H1 (cell line): ENCODE measurements at regions not wholly inside any gene's neighbourhood (a gene's known extent, or its start where the extent isn't known, plus 50 kb on each side); places are given as distances from the start of the nearest gene placed in this dataset.

Source experiments
- CTCF ChIA-PET: fragments of 300-600 bp; sonication (Branson Sonifier 250); formaldehyde crosslinking; loops from one replicate; lab custom pipeline; 2021; ENCODE audit not compliant: partially characterized antibody; lab: Charles Lee
- POLR2A ChIA-PET: fragments of 300-600 bp; sonication (Branson Sonifier 250); formaldehyde crosslinking; loops from one replicate; lab custom pipeline; 2021; ENCODE audit warnings: inconsistent platforms; ENCODE audit not compliant: partially characterized antibody; lab: Charles Lee
- DNase-seq, 2 experiments: peaks; one replicate each; pipeline versions ENCODE4 v3.0.0 to v3.0.0-alpha.2; 2010 to 2022; ENCODE audit warnings: low spot score in 2 of 2, low read depth in 1 of 2, mixed read lengths in 1 of 2
- FAIRE-seq: peaks from 2 replicates; lab custom pipeline; 2011; peaks lifted over from hg19 to GRCh38; lab: Jason Lieb, UNC
- H2AFZ ChIP-seq: 2 replicates; pipeline ENCODE4 v1.8.1; 2012; ENCODE audit warnings: low read length, inconsistent platforms
- H2AK5ac ChIP-seq: 2 replicates; pipeline ENCODE4 v1.6.1; 2013; ENCODE audit warnings: low read depth, low read length
- H2BK120ac ChIP-seq: replicated peaks from 2 replicates; pipeline ENCODE3; 2013; ENCODE audit warnings: low read depth, low read length, inconsistent platforms
- H2BK12ac ChIP-seq: 2 replicates; pipeline ENCODE4 v1.6.1; 2013; ENCODE audit warnings: low read depth, low read length
- H2BK15ac ChIP-seq: 2 replicates; pipeline ENCODE4 v1.6.1; 2013; ENCODE audit warnings: low read length
- H2BK20ac ChIP-seq: 2 replicates; pipeline ENCODE4 v1.6.1; 2013; ENCODE audit warnings: low read length
- H2BK5ac ChIP-seq: 2 replicates; pipeline ENCODE4 v1.6.1; 2013; ENCODE audit warnings: low read depth, low read length
- H3K14ac ChIP-seq: 2 replicates; pipeline ENCODE4 v1.6.1; 2013; ENCODE audit warnings: inconsistent platforms; ENCODE audit not compliant: insufficient read length
- H3K18ac ChIP-seq: 2 replicates; pipeline ENCODE4 v1.6.1; 2013; ENCODE audit warnings: low read length; ENCODE audit errors: extremely low read depth
- H3K23ac ChIP-seq: 2 replicates; pipeline ENCODE4 v1.6.1; 2013; ENCODE audit warnings: inconsistent platforms; ENCODE audit not compliant: insufficient read length
- H3K23me2 ChIP-seq: 2 replicates; pipeline ENCODE4 v1.6.1; 2013; ENCODE audit warnings: low read depth, low read length
- H3K27ac ChIP-seq: 2 replicates; pipeline ENCODE4 v1.6.1; 2011; ENCODE audit warnings: low read depth, low read length, inconsistent platforms
- H3K27me3 ChIP-seq, 4 experiments: replicated peaks in 1 of 4; 1 replicate in 1 of 4; 2 replicates in 3 of 4; pipeline versions ENCODE4 v1.6.1 to v1.8.1; 2011 to 2013; ENCODE audit warnings: low read length in 3 of 4, mild to moderate bottlenecking in 3 of 4, inconsistent platforms in 2 of 4, mixed read lengths in 2 of 4, moderate library complexity in 1 of 4; ENCODE audit not compliant: control insufficient read depth in 3 of 4, insufficient read depth in 3 of 4; ENCODE audit errors: extremely low read depth in 1 of 4
- H3K36me3 ChIP-seq, 4 experiments: 2 replicates each; pipeline versions ENCODE4 v1.6.1 to v1.8.1; 2011 to 2013; ENCODE audit warnings: mild to moderate bottlenecking in 4 of 4, low read length in 3 of 4, moderate library complexity in 2 of 4, control low read depth in 1 of 4, inconsistent platforms in 1 of 4; ENCODE audit not compliant: insufficient read depth in 4 of 4, control insufficient read depth in 2 of 4
- H3K4ac ChIP-seq: replicated peaks from 2 replicates; pipeline ENCODE3; 2013; ENCODE audit warnings: low read length, low read depth, mixed read lengths, inconsistent platforms; ENCODE audit not compliant: insufficient read length
- H3K4me1 ChIP-seq, 4 experiments: replicated peaks in 1 of 4; 1 replicate in 1 of 4; 2 replicates in 3 of 4; pipeline versions ENCODE4 v1.6.1 to v1.8.1; 2011 to 2013; ENCODE audit warnings: low read length in 3 of 4, inconsistent platforms in 2 of 4, mixed read lengths in 1 of 4; ENCODE audit not compliant: insufficient read depth in 4 of 4, control insufficient read depth in 3 of 4
- H3K4me2 ChIP-seq, 2 experiments: 2 replicates each; pipeline versions ENCODE4 v1.6.1 to v1.8.1; 2011 to 2013; ENCODE audit warnings: low read depth in 2 of 2, low read length in 2 of 2, control low read depth in 1 of 2, inconsistent platforms in 1 of 2, mild to moderate bottlenecking in 1 of 2; ENCODE audit not compliant: insufficient read depth in 1 of 2
- H3K4me3 ChIP-seq, 4 experiments: fragments of 200-600, 300-600 bp in 1 of 4; sonication (generic), shearing (Covaris generic), sonication (Bioruptor Twin) in 1 of 4; 2 replicates each; pipeline versions ENCODE4 v1.5.1 to v1.8.1; 2011 to 2016; ENCODE audit warnings: low read length in 4 of 4, low read depth in 3 of 4, control low read depth in 2 of 4, inconsistent platforms in 2 of 4, mild to moderate bottlenecking in 2 of 4, mixed read lengths in 1 of 4, moderate library complexity in 1 of 4; ENCODE audit not compliant: insufficient read depth in 2 of 4; ENCODE audit errors: extremely low read depth in 1 of 4
- H3K56ac ChIP-seq: replicated peaks from 2 replicates; pipeline ENCODE3; 2013; ENCODE audit warnings: low read depth, mild to moderate bottlenecking, mixed read lengths, low read length, inconsistent platforms; ENCODE audit not compliant: insufficient read length
- H3K79me1 ChIP-seq: 2 replicates; pipeline ENCODE4 v1.6.1; 2013; ENCODE audit warnings: low read depth, low read length, control low read depth
- H3K79me2 ChIP-seq, 2 experiments: 2 replicates each; pipeline versions ENCODE4 v1.6.1 to v1.8.1; 2012 to 2013; ENCODE audit warnings: low read length in 2 of 2, mild to moderate bottlenecking in 2 of 2, inconsistent platforms in 1 of 2; ENCODE audit not compliant: insufficient read depth in 2 of 2, control insufficient read depth in 1 of 2
- H3K9ac ChIP-seq, 4 experiments: replicated peaks in 1 of 4; 1 replicate in 1 of 4; 2 replicates in 3 of 4; pipeline versions ENCODE4 v1.6.1 to v1.8.1; 2011 to 2013; ENCODE audit warnings: low read depth in 3 of 4, low read length in 3 of 4, control low read depth in 2 of 4, mild to moderate bottlenecking in 2 of 4, moderate library complexity in 2 of 4, inconsistent platforms in 1 of 4; ENCODE audit errors: extremely low read depth in 1 of 4
- H3K9me3 ChIP-seq, 2 experiments: 2 replicates each; pipeline versions ENCODE4 v1.6.1 to v1.8.1; 2012 to 2013; ENCODE audit warnings: mild to moderate bottlenecking in 2 of 2, moderate library complexity in 2 of 2, control low read depth in 1 of 2, inconsistent platforms in 1 of 2, low read depth in 1 of 2, low read length in 1 of 2, mixed read lengths in 1 of 2; ENCODE audit not compliant: insufficient read depth in 2 of 2
- H4K20me1 ChIP-seq, 2 experiments: replicated peaks in 1 of 2; 2 replicates each; pipeline versions ENCODE3 to v1.8.1; 2011 to 2013; ENCODE audit warnings: inconsistent platforms in 2 of 2, low read length in 2 of 2, mild to moderate bottlenecking in 1 of 2; ENCODE audit not compliant: insufficient read depth in 2 of 2, control insufficient read depth in 1 of 2
- H4K5ac ChIP-seq: 2 replicates; pipeline ENCODE4 v1.6.1; 2013; ENCODE audit warnings: low read length, low read depth, mixed read lengths, inconsistent platforms; ENCODE audit not compliant: insufficient read length
- H4K8ac ChIP-seq: 2 replicates; pipeline ENCODE4 v1.8.0; 2013; ENCODE audit warnings: mild to moderate bottlenecking, moderate library complexity, low read length, inconsistent platforms; ENCODE audit not compliant: insufficient read depth; ENCODE audit errors: extremely low read depth
- H4K91ac ChIP-seq: replicated peaks from 2 replicates; pipeline ENCODE3; 2013; ENCODE audit warnings: low read length, mixed read lengths, inconsistent platforms; ENCODE audit not compliant: insufficient read length
- PHF8 ChIP-seq: fragments of 200-600 bp; sonication (generic); conservative IDR thresholded peaks from 2 replicates; pipeline ENCODE4 v1.7.1; 2012; ENCODE audit warnings: low read depth, mild to moderate bottlenecking, inconsistent platforms, low read length, moderate library complexity
- POLR2AphosphoS5 ChIP-seq: IDR thresholded peaks from 2 replicates; pipeline ENCODE4 v1.6.1; 2011; ENCODE audit warnings: low read depth, low read length
- WGBS, 2 experiments: shearing (Covaris generic) in 1 of 2; methylation state at CpG; one replicate each; pipeline versions ENCODE4 v1.1.6 to v1.1.7; 2013 to 2015; ENCODE audit warnings: low lambda C conversion rate in 2 of 2, mixed read lengths in 2 of 2, inconsistent platforms in 1 of 2, low coverage in 1 of 2, missing lambda C conversion rate in 1 of 2; ENCODE audit not compliant: insufficient replicate concordance in 2 of 2, insufficient coverage in 1 of 2, insufficient read length in 1 of 2; ENCODE audit errors: extremely low coverage in 1 of 2, missing lambda C conversion rate in 1 of 2; 5-methylcytosine and 5-hydroxymethylcytosine counted together
- TF ChIP-seq, protein P1 (sequence below): IDR thresholded peaks from 2 replicates; pipeline ENCODE4 v1.6.1; 2012; ENCODE audit warnings: low read length, inconsistent platforms

DNA sequence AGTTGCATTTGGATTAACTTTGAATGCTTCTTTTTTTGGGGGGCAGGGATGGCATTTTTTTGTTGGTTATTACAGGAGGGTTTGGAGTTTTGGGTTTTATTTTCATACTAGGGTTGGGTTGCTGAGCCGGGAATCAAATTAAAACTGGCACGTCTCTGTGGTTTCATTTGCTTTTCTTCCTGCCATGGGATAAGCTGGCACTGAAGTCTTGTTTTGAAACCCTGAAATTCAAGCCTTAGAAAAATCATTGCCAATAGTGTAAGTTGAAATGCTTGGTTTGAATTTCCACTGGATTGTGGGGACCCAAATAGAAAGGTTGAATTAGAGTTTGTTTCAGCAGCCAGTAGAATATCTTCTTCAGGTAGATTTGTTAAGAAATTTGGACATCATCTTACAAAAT is 193.1 kb upstream of the DCBLD2 start:
- no peak for DNase-seq
- H3K27me3 ChIP-seq, result no peaks in the 10 kb centered on the region
- no peak overlapping the region for H3K9ac ChIP-seq
- H2AFZ ChIP-seq, result no peak overlapping the region
- H2AK5ac ChIP-seq, result no peak overlapping the region
- POLR2A ChIA-PET, result no interaction called here
- FAIRE-seq, result no peak
- H3K9me3 ChIP-seq, result no peaks in the 10 kb centered on the region
- no peaks in the 10 kb centered on the region for H3K79me2 ChIP-seq
- no peak overlapping the region for H2BK15ac ChIP-seq
- H2BK120ac ChIP-seq, result no peak overlapping the region
- H3K79me1 ChIP-seq, result no peaks in the 10 kb centered on the region
- H3K4me2 ChIP-seq, result no peak overlapping the region
- H2BK12ac ChIP-seq, result no peak overlapping the region
- H4K91ac ChIP-seq, result no peak overlapping the region
- H3K27ac ChIP-seq, result no peak overlapping the region
- no peak overlapping the region for H3K18ac ChIP-seq
- TF ChIP-seq, protein P1, sequence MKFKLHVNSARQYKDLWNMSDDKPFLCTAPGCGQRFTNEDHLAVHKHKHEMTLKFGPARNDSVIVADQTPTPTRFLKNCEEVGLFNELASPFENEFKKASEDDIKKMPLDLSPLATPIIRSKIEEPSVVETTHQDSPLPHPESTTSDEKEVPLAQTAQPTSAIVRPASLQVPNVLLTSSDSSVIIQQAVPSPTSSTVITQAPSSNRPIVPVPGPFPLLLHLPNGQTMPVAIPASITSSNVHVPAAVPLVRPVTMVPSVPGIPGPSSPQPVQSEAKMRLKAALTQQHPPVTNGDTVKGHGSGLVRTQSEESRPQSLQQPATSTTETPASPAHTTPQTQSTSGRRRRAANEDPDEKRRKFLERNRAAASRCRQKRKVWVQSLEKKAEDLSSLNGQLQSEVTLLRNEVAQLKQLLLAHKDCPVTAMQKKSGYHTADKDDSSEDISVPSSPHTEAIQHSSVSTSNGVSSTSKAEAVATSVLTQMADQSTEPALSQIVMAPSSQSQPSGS, result no peak
- TF ChIP-seq PHF8 (no peak), POLR2AphosphoS5 (no peak)
- TF ChIP-seq, all 59 proteins: peak for 0
- no peak overlapping the region for H2BK5ac ChIP-seq
- CTCF ChIA-PET, result interaction anchor here (1.1 to 1.4 kb wide), 2 partner anchors 16 to 277 kb away, joined by 3 read pairs; no protein-coding TSS in a partner anchor
- H3K56ac ChIP-seq, result no peak overlapping the region
- no peak overlapping the region for H3K4me3 ChIP-seq
- H3K23me2 ChIP-seq, result no peaks in the 10 kb centered on the region
- no peak overlapping the region for H3K14ac ChIP-seq
- no peak overlapping the region for H3K23ac ChIP-seq
- WGBS, 2 experiments, result 88% methylated on average over 2 of the region's 2 CpGs; no CpG with 5 or more reads in 1 of the 2 experiments
- no peaks in the 10 kb centered on the region for H3K36me3 ChIP-seq
- H3K4me1 ChIP-seq, result no peaks in the 10 kb centered on the region
- no peak overlapping the region for H3K4ac ChIP-seq
- no peak overlapping the region for H4K5ac ChIP-seq
- H4K20me1 ChIP-seq, result no peaks in the 10 kb centered on the region
- H2BK20ac ChIP-seq, result no peak overlapping the region
- no peak overlapping the region for H4K8ac ChIP-seq
